GM23338 (cell line): ENCODE measurements at regions not wholly inside any gene's neighbourhood (a gene's known extent, or its start where the extent isn't known, plus 50 kb on each side); places are given as distances from the start of the nearest gene placed in this dataset.

Source experiments
- ATAC-seq: fragments of 200-7000 bp; cut with Tn5 transposase; 3 replicates; pipeline ENCODE4 v1.9.1; 2020
- DNase-seq: peaks from one replicate; pipeline ENCODE4 v3.0.0-alpha.2; 2015; ENCODE audit warnings: low spot score
- H2AFZ ChIP-seq: fragments of 200-600 bp; sonication (generic); 2 replicates; pipeline ENCODE4 v1.8.0; 2016; ENCODE audit warnings: antibody characterized with exemption, mild to moderate bottlenecking, moderate library complexity
- H3F3A ChIP-seq: fragments of 200-600 bp; sonication (generic); replicated peaks from 2 replicates; pipeline ENCODE4 v1.8.0; 2017; ENCODE audit warnings: antibody characterized with exemption, mixed run types, low read depth
- H3K27ac ChIP-seq: fragments of 200-600 bp; sonication (generic); 2 replicates; pipeline ENCODE4 v1.6.1; 2016; ENCODE audit warnings: low read depth
- H3K27me3 ChIP-seq: fragments of 200-600 bp; sonication (generic); 2 replicates; pipeline ENCODE4 v1.8.0; 2016; ENCODE audit warnings: mild to moderate bottlenecking, mixed run types, moderate library complexity; ENCODE audit not compliant: insufficient read depth
- H3K36me3 ChIP-seq: fragments of 200-600 bp; sonication (generic); 2 replicates; pipeline ENCODE4 v1.8.0; 2016; ENCODE audit warnings: mild to moderate bottlenecking; ENCODE audit not compliant: insufficient read depth
- H3K4me1 ChIP-seq: fragments of 200-600 bp; sonication (generic); 2 replicates; pipeline ENCODE4 v1.8.0; 2016; ENCODE audit warnings: mild to moderate bottlenecking, moderate library complexity; ENCODE audit not compliant: insufficient read depth
- H3K4me2 ChIP-seq: fragments of 200-600 bp; sonication (generic); 2 replicates; pipeline ENCODE4 v1.7.1; 2017; ENCODE audit warnings: mixed run types
- H3K4me3 ChIP-seq: fragments of 200-600 bp; sonication (generic); 2 replicates; pipeline ENCODE4 v1.6.1; 2016; ENCODE audit warnings: mixed run types
- H3K79me2 ChIP-seq: fragments of 200-600 bp; sonication (generic); replicated peaks from 2 replicates; pipeline ENCODE4 v1.8.0; 2017; ENCODE audit warnings: mild to moderate bottlenecking; ENCODE audit not compliant: insufficient read depth
- H3K9me2 ChIP-seq: fragments of 200-600 bp; sonication (generic); 2 replicates; pipeline ENCODE4 v1.8.0; 2017; ENCODE audit not compliant: insufficient read depth
- H4K20me1 ChIP-seq: fragments of 200-600 bp; sonication (generic); replicated peaks from 2 replicates; pipeline ENCODE4 v1.8.0; 2017; ENCODE audit warnings: mild to moderate bottlenecking; ENCODE audit not compliant: insufficient read depth
- H3K27ac Mint-ChIP-seq: 2 replicates; pipeline ENCODE4 v1.8.0; 2020; ENCODE audit warnings: inconsistent platforms, mild to moderate bottlenecking, moderate library complexity, mixed read lengths
- H3K27me3 Mint-ChIP-seq: 3 replicates; pipeline ENCODE4 v1.8.0; 2022; ENCODE audit warnings: low read depth, mild to moderate bottlenecking, moderate library complexity, mixed read lengths, inconsistent platforms; ENCODE audit not compliant: insufficient read depth, poor library complexity
- H3K36me3 Mint-ChIP-seq: 3 replicates; pipeline ENCODE4 v1.8.0; 2021; ENCODE audit warnings: low read depth, mild to moderate bottlenecking, inconsistent platforms, moderate library complexity, mixed read lengths
- H3K4me1 Mint-ChIP-seq: 3 replicates; pipeline ENCODE4 v1.8.0; 2020; ENCODE audit warnings: mild to moderate bottlenecking, inconsistent platforms, mixed read lengths
- H3K4me3 Mint-ChIP-seq: 3 replicates; pipeline ENCODE4 v1.8.0; 2021; ENCODE audit warnings: moderate library complexity, mild to moderate bottlenecking, inconsistent platforms, mixed read lengths
- H3K9me3 Mint-ChIP-seq: 3 replicates; pipeline ENCODE4 v1.8.0; 2020; ENCODE audit warnings: moderate library complexity, mild to moderate bottlenecking, inconsistent platforms, mixed read lengths
- CREB1 ChIP-seq: fragments of 250-450 bp; sonication (Bioruptor Pico); IDR thresholded peaks from 2 replicates; pipeline ENCODE4 v1.5.0; 2020; ENCODE audit warnings: low read depth, mild to moderate bottlenecking, moderate library complexity
- CTCF ChIP-seq, 2 experiments: fragments of 200-600 bp in 1 of 2; sonication (generic) in 1 of 2; conservative IDR thresholded peaks; 2 replicates each; pipeline versions ENCODE4 v1.5.1 to v1.6.1; 2016 to 2017; ENCODE audit warnings: antibody characterized with exemption in 2 of 2, low read depth in 2 of 2, mild to moderate bottlenecking in 2 of 2, moderate library complexity in 1 of 2
- EZH2phosphoT487 ChIP-seq: fragments of 200-600 bp; sonication (generic); IDR thresholded peaks from one replicate; pipeline ENCODE4 v1.8.1; 2018; ENCODE audit warnings: antibody characterized with exemption; ENCODE audit not compliant: unreplicated experiment
- STAT1 ChIP-seq: IDR thresholded peaks from one replicate; pipeline ENCODE4 v1.6.1; 2016; ENCODE audit warnings: antibody characterized with exemption; ENCODE audit not compliant: unreplicated experiment
- ZNF331 ChIP-seq: fragments of 250-450 bp; sonication (Bioruptor Pico); IDR thresholded peaks from 2 replicates; pipeline ENCODE4 v1.5.0; 2020; ENCODE audit warnings: low read depth, mild to moderate bottlenecking, moderate library complexity
- ZNF462 ChIP-seq: fragments of 250-450 bp; sonication (Bioruptor Pico); IDR thresholded peaks from 2 replicates; pipeline ENCODE4 v1.5.0; 2020; ENCODE audit warnings: mild to moderate bottlenecking, moderate library complexity

GRCh38 chr6:140044626-140045025 is 670.2 kb upstream of the CITED2 start:
- H3K4me1 Mint-ChIP-seq = peaks cover 19% of the 10 kb centered on the region
- H3K27me3 Mint-ChIP-seq = no peaks in the 10 kb centered on the region
- H3K9me3 Mint-ChIP-seq = no peaks in the 10 kb centered on the region
- no peak overlapping the region for H3K4me3 ChIP-seq
- H3K4me1 ChIP-seq = peaks cover 8% of the 10 kb centered on the region
- DNase-seq (no peak), ATAC-seq (no peak)
- no peaks in the 10 kb centered on the region for H4K20me1 ChIP-seq
- H3K27ac ChIP-seq = no peak overlapping the region
- H3F3A ChIP-seq = no peaks in the 10 kb centered on the region
- H3K36me3 ChIP-seq = no peaks in the 10 kb centered on the region
- no peaks in the 10 kb centered on the region for H3K9me2 ChIP-seq
- H3K4me2 ChIP-seq = no peak overlapping the region
- no peaks in the 10 kb centered on the region for H3K27me3 ChIP-seq
- H3K36me3 Mint-ChIP-seq = no peaks in the 10 kb centered on the region
- no peak overlapping the region for H2AFZ ChIP-seq
- no peak overlapping the region for H3K4me3 Mint-ChIP-seq
- TF ChIP-seq EZH2phosphoT487 (no peak), ZNF331 (CRISPR knock-in tag) (no peak), STAT1 (no peak), ZNF462 (CRISPR knock-in tag) (no peak), CTCF (conservative IDR thresholded peaks at IDR 0.05; ENCODE audit: low read depth in 2 of 2) (no peak), CREB1 (CRISPR knock-in tag) (no peak)
- H3K79me2 ChIP-seq = no peaks in the 10 kb centered on the region
- no peak overlapping the region for H3K27ac Mint-ChIP-seq
